Stimulated activated CD4-positive, alpha-beta T cell treated with anti-CD3 and anti-CD28 coated beads, Interleukin-1b, Interleukin-23, amount 100 ng/mL, for 24 hours (primary cell): ENCODE measurements at regions not wholly inside any gene's neighbourhood (a gene's known extent, or its start where the extent isn't known, plus 50 kb on each side); places are given as distances from the start of the nearest gene placed in this dataset.
A peak's percentile ranks its signal among the peaks of the same experiment; 100 is the strongest.
"Not testable (repeated sequence)": the region's sequence is repeated elsewhere in the genome, so short reads cannot be mapped to it uniquely, and the experiment has no call there.

Experiments
- DNase-seq, 4 experiments: peaks; one replicate each; pipeline ENCODE4 v3.0.0-alpha.2; 2020; ENCODE audit warnings: low read depth in 4 of 4, low spot score in 1 of 4

DNA sequence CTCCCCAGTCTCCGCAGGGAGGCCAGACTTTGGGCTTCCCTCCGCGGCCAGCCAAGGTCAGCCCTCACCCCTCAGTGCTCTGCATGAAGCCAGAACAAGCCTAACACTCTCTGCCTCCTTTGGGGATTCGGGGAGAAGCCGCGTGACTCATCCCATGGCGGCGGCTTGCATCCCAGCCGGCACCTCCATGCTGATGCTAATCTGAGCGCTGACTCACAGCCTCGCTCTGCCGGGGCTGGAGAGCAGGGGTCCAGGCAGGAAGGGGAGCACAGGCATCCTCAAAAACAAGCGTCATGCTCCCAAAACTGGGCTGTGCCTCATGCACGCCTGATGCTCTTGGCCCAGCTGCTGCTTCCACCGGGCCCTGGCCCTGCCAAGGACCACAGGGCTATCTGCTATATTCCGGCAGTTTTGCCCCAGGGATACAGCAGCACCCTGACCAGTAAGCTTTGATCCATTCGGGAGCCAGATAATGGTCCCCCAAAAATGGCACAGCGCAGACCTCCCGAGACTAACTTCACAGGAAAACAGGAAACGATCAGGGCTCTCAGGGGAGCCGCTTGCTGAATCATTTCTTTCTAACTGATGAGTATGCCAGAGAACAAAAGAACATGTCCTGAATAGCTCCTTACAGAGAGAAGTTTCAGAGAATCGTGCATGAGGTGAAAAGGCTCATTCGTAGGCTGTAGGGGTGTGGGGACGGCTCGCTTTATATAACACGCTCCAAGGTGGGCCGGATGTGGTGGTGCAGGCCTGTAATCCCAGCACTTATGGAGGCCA lies 254.4 kb upstream of the USP9Y start:
- not testable (repeated sequence) for DNase-seq

DNA sequence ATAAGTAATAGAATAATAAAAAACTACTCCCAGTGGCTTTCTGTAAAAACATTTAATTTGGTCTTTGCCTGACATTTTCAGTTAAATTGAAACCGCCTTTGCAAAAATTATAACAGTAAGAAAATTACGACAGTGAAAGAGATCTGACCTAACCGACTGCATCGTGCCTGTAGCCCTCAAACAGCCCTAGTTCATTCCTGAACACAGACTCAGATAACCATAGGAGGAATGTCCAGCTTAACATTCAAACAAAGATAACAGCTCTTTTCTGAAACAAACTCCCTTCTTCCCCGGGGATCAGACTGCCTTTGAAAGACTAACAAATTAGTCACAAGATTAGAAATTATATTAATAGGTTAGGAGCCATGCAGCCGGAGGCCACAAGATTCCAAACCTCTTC lies 252.5 kb upstream of the USP9Y start:
- not testable (repeated sequence) for DNase-seq

DNA sequence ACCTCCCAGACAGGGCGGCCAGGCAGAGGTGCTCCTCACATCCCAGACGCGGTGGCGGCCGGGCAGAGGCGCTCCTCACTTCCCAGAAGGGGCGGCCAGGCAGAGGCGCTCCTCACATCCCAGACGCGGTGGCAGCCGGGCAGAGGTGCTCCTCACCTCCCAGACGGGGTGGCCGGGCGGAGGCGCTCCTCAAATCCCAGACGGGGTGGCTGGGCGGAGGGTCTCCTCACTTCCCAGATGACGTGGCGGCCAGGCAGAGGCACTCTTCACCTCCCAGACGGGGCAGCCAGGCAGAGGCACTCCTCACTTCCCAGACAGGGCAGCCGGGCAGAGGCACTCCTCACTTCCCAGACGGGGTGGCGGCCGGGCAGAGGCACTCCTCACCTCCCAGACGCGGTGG lies 247.7 kb upstream of the USP9Y start:
- DNase-seq, result not testable (repeated sequence)

GRCh38 chrY:12459965-12460364 lies 241.1 kb upstream of the USP9Y start:
- no peak for DNase-seq

DNA sequence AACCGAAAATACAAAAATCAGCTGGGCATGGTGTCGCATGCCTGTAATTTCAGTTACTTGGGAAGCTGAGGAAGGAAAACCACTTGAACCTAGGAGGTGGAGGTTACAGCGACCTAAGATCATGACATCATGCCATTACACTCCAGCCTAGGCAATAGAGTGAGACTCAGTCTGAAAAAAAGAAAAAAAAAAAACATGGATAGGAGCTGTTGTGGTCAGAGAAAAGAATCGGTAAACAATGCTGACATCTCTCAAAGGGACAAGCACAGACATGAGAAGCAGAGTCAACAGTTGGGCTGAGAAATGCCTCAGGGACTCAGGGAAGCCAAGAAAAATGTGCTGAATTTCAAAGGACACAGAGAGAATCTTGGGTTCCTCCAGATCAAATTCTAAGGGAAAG lies 236.9 kb upstream of the USP9Y start:
- no peak for DNase-seq

- DNase-seq, result no peak
Measured at GRCh38 chrY:12465706-12466105, 235.3 kb upstream of the USP9Y start.

- no peak for DNase-seq
Measured at GRCh38 chrY:12469081-12469480, 231.9 kb upstream of the USP9Y start.

GRCh38 chrY:12474472-12474871 lies 226.6 kb upstream of the USP9Y start:
- DNase-seq, result no peak

GRCh38 chrY:12479382-12479781 lies 221.6 kb upstream of the USP9Y start:
- peak in 2 of 4 experiments; percentile 0 to 4 for DNase-seq

GRCh38 chrY:12483394-12483793 lies 217.6 kb upstream of the USP9Y start:
- DNase-seq, result no peak

GRCh38 chrY:12490558-12491209 lies 210.3 kb upstream of the USP9Y start:
- no peak for DNase-seq

DNA sequence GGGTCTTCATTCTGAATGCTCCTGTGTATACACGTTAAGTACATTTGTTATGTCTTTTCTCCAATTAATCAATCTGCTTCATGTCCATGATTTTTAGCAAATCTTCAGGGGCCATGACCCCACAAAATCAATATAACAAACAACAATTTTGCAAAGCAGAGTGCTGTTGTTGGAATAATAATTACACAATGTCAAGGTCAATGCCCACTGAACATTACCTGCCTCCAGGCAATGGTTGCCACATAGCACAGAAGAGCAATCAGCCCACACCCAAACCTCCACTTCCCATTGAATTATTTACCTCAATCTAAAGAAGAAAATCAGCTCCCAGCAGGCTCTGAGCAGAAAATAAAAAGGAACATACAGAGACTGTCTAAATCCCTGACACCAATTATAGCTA lies 208.8 kb upstream of the USP9Y start:
- DNase-seq, result no peak

DNA sequence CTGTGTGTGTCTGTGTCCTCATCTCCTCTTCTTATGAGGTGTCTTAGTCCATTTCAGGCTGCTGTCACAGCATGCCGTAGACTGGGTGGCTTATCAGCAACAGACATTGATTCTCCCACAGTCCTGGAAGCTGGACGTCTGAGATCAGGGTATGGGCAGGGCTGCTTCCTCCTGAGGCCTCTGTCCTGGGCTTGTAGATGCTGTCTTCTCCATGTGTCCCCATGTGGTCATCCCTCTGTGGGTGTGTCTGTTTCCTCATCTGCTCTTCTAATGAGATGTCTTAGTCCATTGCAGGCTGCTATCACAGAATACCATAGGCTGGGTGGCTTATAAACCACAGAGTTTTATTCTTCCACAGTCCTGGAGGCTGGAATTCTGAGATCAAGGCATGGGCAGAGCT lies 205.0 kb upstream of the USP9Y start:
- no peak for DNase-seq

DNA sequence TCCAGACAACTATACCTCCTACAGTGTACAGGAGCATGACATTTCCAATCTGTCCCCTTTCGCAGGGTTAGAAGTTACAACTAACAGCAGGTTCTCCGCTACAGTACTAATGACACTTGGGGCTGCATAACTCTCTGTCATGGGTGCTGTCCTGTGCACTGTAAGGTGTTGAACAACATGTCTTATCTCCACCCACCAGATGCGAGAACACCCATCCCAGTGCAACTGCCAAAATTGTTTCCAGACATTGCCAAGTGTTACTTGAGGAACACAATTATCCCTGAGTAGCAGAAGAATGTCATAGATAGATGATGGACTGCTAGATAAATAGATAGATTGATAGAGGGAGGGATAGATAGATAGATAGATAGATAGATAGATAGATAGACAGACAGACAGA lies 200.9 kb upstream of the USP9Y start:
- no peak for DNase-seq

GRCh38 chrY:12504028-12504427 lies 197.0 kb upstream of the USP9Y start:
- not testable (repeated sequence) for DNase-seq

DNA sequence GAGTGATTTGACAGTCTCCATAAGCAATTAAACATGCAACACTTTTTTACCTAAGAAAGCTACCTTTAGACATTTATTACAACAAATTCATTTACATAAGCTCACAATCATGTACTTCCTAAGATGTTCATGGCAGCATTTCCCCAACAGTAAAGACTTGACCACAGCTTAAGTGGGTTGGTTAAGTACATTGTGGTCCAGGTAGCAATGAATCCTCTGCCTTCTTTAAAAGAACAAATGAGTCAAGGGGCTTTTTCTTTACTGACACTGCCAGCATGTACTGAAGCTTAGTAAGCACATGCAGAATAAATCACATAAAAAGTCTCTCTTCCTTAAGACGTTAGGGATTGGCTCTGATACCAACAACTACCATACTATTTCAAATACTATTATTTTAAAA lies 183.7 kb upstream of the USP9Y start:
- DNase-seq, result no peak

- DNase-seq, result no peak
Measured at GRCh38 chrY:12525206-12525605, 175.8 kb upstream of the USP9Y start.

DNA sequence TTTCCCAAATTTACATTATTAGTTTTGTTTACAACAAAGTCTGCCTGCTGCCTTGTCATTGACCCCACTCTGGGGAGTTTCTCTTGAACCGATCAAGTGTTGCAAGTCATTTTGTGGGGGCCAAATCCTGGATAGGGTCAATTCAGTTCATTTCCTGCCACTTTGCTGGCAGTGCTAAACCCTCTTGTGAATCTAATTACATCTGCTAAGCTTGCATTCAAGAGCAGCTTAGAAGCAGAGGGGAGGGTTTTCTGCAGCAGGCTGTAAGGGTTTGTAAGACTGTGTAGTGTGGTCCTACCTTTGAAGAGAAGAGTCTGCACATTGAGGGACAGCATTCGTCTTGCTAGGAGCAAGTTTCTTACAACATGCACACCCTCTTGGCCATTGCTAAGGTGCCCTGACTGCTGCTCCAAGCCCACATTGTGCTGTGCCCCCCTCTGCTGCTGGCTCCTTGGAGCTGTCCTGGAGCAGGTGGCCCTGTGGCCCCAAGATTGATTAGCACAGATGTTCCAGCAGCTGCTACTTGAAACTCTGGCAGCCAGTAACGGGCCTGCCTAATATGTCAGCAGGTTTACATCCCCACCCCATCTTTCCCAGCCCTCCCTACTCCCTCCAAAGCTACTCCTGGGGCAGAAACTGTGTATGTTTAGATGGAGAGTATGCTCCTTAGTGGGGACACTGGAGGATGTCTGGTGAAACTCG lies 174.5 kb upstream of the USP9Y start:
- no peak for DNase-seq

GRCh38 chrY:12537226-12537854 lies 163.7 kb upstream of the USP9Y start:
- DNase-seq, result no peak

DNA sequence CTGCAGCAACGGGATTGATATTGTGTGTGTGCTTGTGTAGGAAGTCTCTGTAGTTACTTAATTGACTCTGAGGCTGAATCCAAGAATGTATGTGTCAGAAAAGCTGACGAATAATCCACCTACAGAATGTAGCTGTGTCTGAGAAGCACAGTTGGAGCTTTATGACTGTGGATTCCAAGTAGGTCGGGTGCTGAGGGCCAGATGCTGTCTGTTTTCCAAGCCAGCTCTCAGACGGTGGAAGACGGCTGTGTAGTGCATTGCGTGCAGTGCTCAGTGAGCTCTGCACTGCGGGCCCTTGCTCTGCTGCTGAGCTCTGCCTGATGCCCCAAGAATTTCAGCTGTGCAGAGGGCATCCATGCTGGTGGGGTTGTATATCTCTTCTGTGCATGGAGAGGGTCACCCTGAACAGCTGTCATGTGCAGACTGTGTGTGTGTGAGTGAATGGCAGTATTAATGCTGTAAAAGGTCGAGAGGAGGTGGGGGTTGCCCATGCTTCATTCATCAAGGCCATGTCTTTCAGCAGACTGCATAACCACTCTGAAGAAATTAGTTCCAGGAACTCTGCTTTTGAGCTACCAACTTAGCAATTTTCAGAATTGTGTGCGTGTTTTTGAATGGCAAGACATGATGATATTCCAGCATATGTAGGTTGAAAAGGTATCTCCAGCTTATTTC lies 154.1 kb upstream of the USP9Y start:
- no peak for DNase-seq
